Body of pancreas (tissue), 4 donors: ENCODE measurements at regions not wholly inside any gene's neighbourhood (a gene's known extent, or its start where the extent isn't known, plus 50 kb on each side); places are given as distances from the start of the nearest gene placed in this dataset.

Source experiments
- POLR2A ChIP-seq, 3 donors: fragments of 450-650 bp; IDR thresholded peaks; one replicate each; pipeline ENCODE4 v1.6.1; 2016; ENCODE audit warnings: antibody characterized with exemption in 3 of 3, mild to moderate bottlenecking in 2 of 3
- TF ChIP-seq, protein P1 (sequence below), 7 experiments: fragments of 450-650 bp in 4 of 7; fragments of 200-600 bp in 3 of 7; sonication (generic) in 3 of 7; IDR thresholded peaks; one replicate each; pipeline ENCODE4 v1.5.1; 2016 to 2019; ENCODE audit warnings: antibody characterized with exemption in 7 of 7

DNA sequence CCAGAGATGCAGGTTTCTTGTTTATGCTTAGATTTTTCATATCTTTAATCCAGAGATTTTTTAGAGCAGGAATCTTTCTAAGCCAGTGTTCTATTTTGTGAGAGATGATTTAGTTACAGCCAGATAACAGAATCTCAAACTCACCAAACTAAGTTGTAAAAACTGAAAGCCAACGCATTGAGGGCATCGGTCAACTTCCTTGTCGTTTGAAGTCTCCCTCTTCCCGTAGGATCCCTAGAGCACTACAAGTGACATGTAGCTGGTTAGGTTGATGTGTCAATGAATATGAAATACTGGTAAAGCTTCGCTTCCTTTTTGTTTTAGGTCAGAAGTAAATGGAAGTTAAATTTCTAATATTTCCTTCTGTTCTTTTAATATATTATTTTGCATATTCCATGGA lies 139.6 kb downstream of the YIPF5 start:
- TF ChIP-seq, protein P1, sequence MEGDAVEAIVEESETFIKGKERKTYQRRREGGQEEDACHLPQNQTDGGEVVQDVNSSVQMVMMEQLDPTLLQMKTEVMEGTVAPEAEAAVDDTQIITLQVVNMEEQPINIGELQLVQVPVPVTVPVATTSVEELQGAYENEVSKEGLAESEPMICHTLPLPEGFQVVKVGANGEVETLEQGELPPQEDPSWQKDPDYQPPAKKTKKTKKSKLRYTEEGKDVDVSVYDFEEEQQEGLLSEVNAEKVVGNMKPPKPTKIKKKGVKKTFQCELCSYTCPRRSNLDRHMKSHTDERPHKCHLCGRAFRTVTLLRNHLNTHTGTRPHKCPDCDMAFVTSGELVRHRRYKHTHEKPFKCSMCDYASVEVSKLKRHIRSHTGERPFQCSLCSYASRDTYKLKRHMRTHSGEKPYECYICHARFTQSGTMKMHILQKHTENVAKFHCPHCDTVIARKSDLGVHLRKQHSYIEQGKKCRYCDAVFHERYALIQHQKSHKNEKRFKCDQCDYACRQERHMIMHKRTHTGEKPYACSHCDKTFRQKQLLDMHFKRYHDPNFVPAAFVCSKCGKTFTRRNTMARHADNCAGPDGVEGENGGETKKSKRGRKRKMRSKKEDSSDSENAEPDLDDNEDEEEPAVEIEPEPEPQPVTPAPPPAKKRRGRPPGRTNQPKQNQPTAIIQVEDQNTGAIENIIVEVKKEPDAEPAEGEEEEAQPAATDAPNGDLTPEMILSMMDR (IDR thresholded peaks at IDR 0.05), result no peak
- no peak for TF ChIP-seq POLR2A (IDR thresholded peaks at IDR 0.05)
